K562 (cell line): ENCODE measurements at regions not wholly inside any gene's neighbourhood (a gene's known extent, or its start where the extent isn't known, plus 50 kb on each side); places are given as distances from the start of the nearest gene placed in this dataset.

ENCODE experiments used
- ATAC-seq: fragments of 200-7000 bp; cut with Tn5 transposase; 3 replicates; pipeline ENCODE4 v1.9.1; 2020; ENCODE audit warnings: moderate library complexity
- BruUV-seq: library from RNA; stranded (reverse); fragments of 400-500 nt; replicated peaks from 2 replicates; lab custom pipeline; 2021; lab: Mats Ljungman, UMichigan
- CTCF ChIA-PET: fragments of 300-600 bp; formaldehyde crosslinking; extraction: SDS; loops from one replicate; lab custom pipeline; 2021; ENCODE audit warnings: low intra/inter-chr PET ratio; lab: Yijun Ruan, JAX
- POLR2A ChIA-PET: fragments of 300-600, 350-650 bp; sonication (Branson Sonifier 250); formaldehyde crosslinking; extraction: SDS; loops from one replicate; lab custom pipeline; 2021; ENCODE audit warnings: antibody characterized with exemption, inconsistent platforms; lab: Yijun Ruan, JAX
- DNase-seq, 4 experiments: peaks; one replicate each; pipeline versions ENCODE4 v3.0.0 to v3.0.0-alpha.2; 2011 to 2018; ENCODE audit warnings: low spot score in 3 of 4, mixed read lengths in 3 of 4; ENCODE audit errors: extremely low read depth in 1 of 4
- FAIRE-seq: peaks from 2 replicates; lab custom pipeline; 2011; peaks lifted over from hg19 to GRCh38; lab: Jason Lieb, UNC
- H2AFZ ChIP-seq: 2 replicates; pipeline ENCODE4 v1.6.0; 2011; ENCODE audit warnings: low read depth, low read length, control low read depth, inconsistent platforms
- H3K27ac ChIP-seq: fragments of 200-600 bp; 3 replicates; pipeline ENCODE4 v1.8.0; 2011; ENCODE audit warnings: low read depth, mild to moderate bottlenecking, control low read depth, inconsistent platforms, low read length, moderate library complexity, mixed read lengths; ENCODE audit errors: extremely low read depth
- H3K27me3 ChIP-seq, 2 experiments: fragments of 300-600 bp in 1 of 2; 2 replicates in 1 of 2; 3 replicates in 1 of 2; pipeline versions ENCODE4 v1.6.0 to v1.8.0; 2011; ENCODE audit warnings: inconsistent platforms in 2 of 2, low read length in 2 of 2, mild to moderate bottlenecking in 1 of 2, mixed read lengths in 1 of 2, moderate library complexity in 1 of 2; ENCODE audit not compliant: control insufficient read depth in 2 of 2, insufficient read depth in 2 of 2
- H3K36me3 ChIP-seq: fragments of 300-600 bp; 3 replicates; pipeline ENCODE4 v1.8.0; 2011; ENCODE audit warnings: mild to moderate bottlenecking, low read length, inconsistent platforms; ENCODE audit not compliant: control insufficient read depth, insufficient read depth
- H3K4me1 ChIP-seq, 2 experiments: fragments of 200-600 bp in 1 of 2; replicated peaks in 1 of 2; 2 replicates in 1 of 2; 3 replicates in 1 of 2; pipeline versions ENCODE4 v1.5.1 to v1.8.0; 2011; ENCODE audit warnings: inconsistent platforms in 2 of 2, low read length in 2 of 2, mild to moderate bottlenecking in 1 of 2, mixed read lengths in 1 of 2, moderate library complexity in 1 of 2; ENCODE audit not compliant: control insufficient read depth in 2 of 2, insufficient read depth in 2 of 2
- H3K4me2 ChIP-seq: 2 replicates; pipeline ENCODE4 v1.6.1; 2011; ENCODE audit warnings: low read length, control low read depth, inconsistent platforms, mixed read lengths; ENCODE audit not compliant: insufficient read depth
- H3K4me3 ChIP-seq: fragments of 200-600 bp; sonication (generic), shearing (Covaris generic); 2 replicates; pipeline ENCODE4 v1.5.1; 2016; ENCODE audit warnings: control low read depth, inconsistent platforms
- H3K79me2 ChIP-seq: fragments of 200-600 bp; 3 replicates; pipeline ENCODE4 v1.8.0; 2011; ENCODE audit warnings: low read length, inconsistent platforms; ENCODE audit not compliant: control insufficient read depth, insufficient read depth
- H3K9ac ChIP-seq, 2 experiments: 2 replicates each; pipeline versions ENCODE4 v1.6.0 to v1.6.1; 2011; ENCODE audit warnings: low read depth in 2 of 2, low read length in 2 of 2, control low read depth in 1 of 2, inconsistent platforms in 1 of 2, mild to moderate bottlenecking in 1 of 2, mixed read lengths in 1 of 2; ENCODE audit not compliant: insufficient read depth in 1 of 2
- H3K9me1 ChIP-seq: one replicate; pipeline ENCODE4 v1.6.0; 2011; ENCODE audit warnings: inconsistent platforms, mild to moderate bottlenecking, low read length, moderate library complexity; ENCODE audit not compliant: control insufficient read depth, insufficient read depth
- H3K9me3 ChIP-seq: replicated peaks from 2 replicates; pipeline ENCODE4 v1.5.1; 2011; ENCODE audit warnings: low read depth, low read length, inconsistent platforms; ENCODE audit not compliant: control insufficient read depth, insufficient read depth
- H4K20me1 ChIP-seq: replicated peaks from 2 replicates; pipeline ENCODE4 v1.6.1; 2011; ENCODE audit warnings: low read length, inconsistent platforms, mixed read lengths; ENCODE audit not compliant: control insufficient read depth, insufficient read depth
- CHAMP1 ChIP-seq: fragments of 450-650 bp; IDR thresholded peaks from 2 replicates; pipeline ENCODE4 v1.6.1; 2016; ENCODE audit warnings: mild to moderate bottlenecking
- CHD7 ChIP-seq: fragments of 200-600 bp; sonication (generic); IDR thresholded peaks from one replicate; pipeline ENCODE4 v1.6.1; 2012; ENCODE audit warnings: mild to moderate bottlenecking, low read depth, low read length, inconsistent platforms
- KLF1 ChIP-seq: fragments of 450-650 bp; IDR thresholded peaks from 2 replicates; pipeline ENCODE4 v1.6.1; 2016; ENCODE audit warnings: missing genetic modification characterization, missing compliant biosample characterization
- ZNF217 ChIP-seq: sonication (generic); formaldehyde crosslinking; IDR thresholded peaks from 2 replicates; pipeline ENCODE4 v1.8.0; 2022; ENCODE audit warnings: mild to moderate bottlenecking, missing genetic modification reagents
- ZNF668 ChIP-seq: fragments of 250-450 bp; sonication (Bioruptor Pico); IDR thresholded peaks from 2 replicates; pipeline ENCODE4 v1.8.0; 2022; ENCODE audit warnings: mild to moderate bottlenecking, inconsistent platforms
- WGBS: fragments of 100-300 bp; shearing (Covaris generic); methylation state at CpG from one replicate; pipeline ENCODE4 v1.1.6; 2016; ENCODE audit warnings: low coverage, mixed read lengths; ENCODE audit not compliant: insufficient coverage; ENCODE audit errors: missing lambda C conversion rate; 5-methylcytosine and 5-hydroxymethylcytosine counted together
- in situ Hi-C: fragments of 300-500 bp; cut with MboI; formaldehyde crosslinking; loops from 4 replicates; pipeline ENCODE4 v1.15.0; 2018; ENCODE audit warnings: inconsistent platforms, mixed read lengths
- intact Hi-C: fragments of 100-400 bp; cut with micrococcal nuclease; formaldehyde crosslinking; loops from 2 replicates; pipeline ENCODE4 v1.14.2; 2022

- ChIA-PET CTCF (no interaction called here), POLR2A (no interaction called here)
- Histone ChIP-seq H3K36me3 (no peaks in the 10 kb centered on the region), H3K4me1 (no peaks in the 10 kb centered on the region), H3K9me3 (no peaks in the 10 kb centered on the region; the same call in 1 of the 2 replicates), H3K9me1 (no peaks in the 10 kb centered on the region), H2AFZ (no peak overlapping the region), H3K4me3 (no peak overlapping the region), H3K27ac (no peak overlapping the region), H3K9ac (no peak overlapping the region), H3K27me3 (no peaks in the 10 kb centered on the region), H3K4me2 (no peak overlapping the region), H3K79me2 (no peaks in the 10 kb centered on the region), H4K20me1 (no peaks in the 10 kb centered on the region)
- in situ Hi-C loops (no loop called here), intact Hi-C loops (no loop called here)
- WGBS, result 2% methylated on average over 4 of the region's 4 CpGs
- FAIRE-seq (no peak), ATAC-seq (no peak), DNase-seq (peak in 2 of 4 experiments; percentile 2 to 10)
- no TSS peak for BruUV-seq
- TF ChIP-seq ZNF217 (CRISPR knock-in tag), result no peak
- TF ChIP-seq CHD7, result no peak
- TF ChIP-seq KLF1, result no peak
- TF ChIP-seq ZNF668 (CRISPR knock-in tag), result no peak
- no peak for TF ChIP-seq CHAMP1
Measured at GRCh38 chr2:48912110-48912509, 156.6 kb upstream of the LHCGR start.
